HUES48 (cell line): ENCODE measurements at regions not wholly inside any gene's neighbourhood (a gene's known extent, or its start where the extent isn't known, plus 50 kb on each side); places are given as distances from the start of the nearest gene placed in this dataset.

Source experiments
- H3K27ac ChIP-seq: one replicate; pipeline ENCODE4 v1.7.0; 2013; ENCODE audit warnings: low read depth, low read length, inconsistent platforms
- H3K27me3 ChIP-seq: 2 replicates; pipeline ENCODE4 v1.6.1; 2013; ENCODE audit warnings: mild to moderate bottlenecking, low read length; ENCODE audit not compliant: control insufficient read depth, insufficient read depth
- H3K36me3 ChIP-seq: 2 replicates; pipeline ENCODE4 v1.6.1; 2013; ENCODE audit warnings: low read length; ENCODE audit not compliant: control insufficient read depth, insufficient read depth
- H3K4me1 ChIP-seq: 2 replicates; pipeline ENCODE4 v1.6.1; 2013; ENCODE audit warnings: mild to moderate bottlenecking, low read length; ENCODE audit not compliant: control insufficient read depth, insufficient read depth
- H3K4me3 ChIP-seq: 2 replicates; pipeline ENCODE4 v1.5.1; 2013; ENCODE audit warnings: mild to moderate bottlenecking, low read depth, low read length
- H3K9ac ChIP-seq: 2 replicates; pipeline ENCODE4 v1.6.1; 2013; ENCODE audit warnings: mild to moderate bottlenecking, low read depth, low read length, moderate library complexity
- H3K9me3 ChIP-seq: 2 replicates; pipeline ENCODE4 v1.6.1; 2013; ENCODE audit warnings: low read length; ENCODE audit not compliant: control insufficient read depth, insufficient read depth

DNA sequence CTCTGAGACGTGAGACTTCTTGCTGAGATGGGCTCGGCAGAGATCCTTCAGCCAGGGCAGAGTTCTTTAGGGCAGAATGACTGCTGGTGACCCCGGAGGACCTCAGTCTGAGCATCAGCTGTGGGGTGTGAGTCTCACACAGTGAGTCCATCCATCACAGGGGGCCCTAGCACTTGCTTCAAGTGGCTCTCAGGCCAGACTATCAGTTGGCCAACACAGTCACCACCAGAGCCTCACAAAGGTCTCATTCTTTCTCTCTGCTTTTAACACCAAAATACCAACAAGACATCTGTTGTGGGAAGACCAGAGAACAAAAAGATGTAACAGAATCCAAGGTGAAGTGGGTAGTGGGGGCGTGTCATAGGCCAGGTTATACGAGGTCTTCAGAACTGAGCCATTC is 345.6 kb upstream of the NRP1 start:
- Histone ChIP-seq H3K9me3 (peaks cover 13% of the 10 kb centered on the region), H3K9ac (no peak overlapping the region), H3K4me1 (no peaks in the 10 kb centered on the region)

DNA sequence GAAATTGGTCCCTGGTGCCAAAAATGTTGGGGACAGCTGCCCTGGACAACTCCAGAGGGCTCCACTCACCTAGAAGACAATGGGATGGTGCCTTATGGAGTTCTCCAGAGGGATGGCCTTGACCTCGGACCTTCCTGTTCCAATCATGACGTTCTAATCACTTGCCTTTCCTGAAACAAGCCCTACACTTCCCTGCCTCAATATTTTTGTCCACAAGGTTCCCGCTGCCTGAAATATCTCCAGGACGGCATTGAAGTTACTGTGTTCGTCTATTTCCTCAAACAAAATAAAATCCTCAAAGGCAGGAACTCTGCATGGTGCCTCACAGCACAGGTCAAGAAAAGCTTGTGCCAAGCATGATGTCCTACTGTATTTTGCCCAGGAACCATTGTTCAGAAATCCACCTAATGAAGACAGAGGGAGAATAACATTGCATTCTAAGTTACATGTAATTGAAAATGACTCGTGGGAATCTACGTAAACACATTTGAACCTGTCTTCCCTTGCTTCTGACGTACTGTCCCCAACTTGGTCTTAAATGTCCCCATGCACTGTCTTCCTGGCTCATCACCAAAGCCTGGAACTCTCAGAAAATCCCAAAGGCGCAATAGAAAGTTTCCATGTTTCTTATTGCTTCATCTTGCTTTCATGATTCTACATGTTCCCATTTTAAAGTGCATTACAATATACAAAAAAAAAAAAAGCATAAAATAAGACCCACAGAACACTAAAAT is 342.3 kb upstream of the NRP1 start:
- H3K36me3 ChIP-seq: no peaks in the 10 kb centered on the region
- no peak overlapping the region for H3K4me3 ChIP-seq
- no peak overlapping the region for H3K27ac ChIP-seq
- H3K9me3 ChIP-seq: peaks cover 7% of the 10 kb centered on the region; the same call in 1 of the 2 replicates
- H3K27me3 ChIP-seq: no peaks in the 10 kb centered on the region
- H3K9ac ChIP-seq: no peak overlapping the region
- no peaks in the 10 kb centered on the region for H3K4me1 ChIP-seq

More for the DNA sequence above, 345.6 kb upstream of the NRP1 start:
- Histone ChIP-seq H3K36me3 (no peaks in the 10 kb centered on the region), H3K4me3 (no peak overlapping the region), H3K27ac (no peak overlapping the region), H3K27me3 (no peaks in the 10 kb centered on the region)

DNA sequence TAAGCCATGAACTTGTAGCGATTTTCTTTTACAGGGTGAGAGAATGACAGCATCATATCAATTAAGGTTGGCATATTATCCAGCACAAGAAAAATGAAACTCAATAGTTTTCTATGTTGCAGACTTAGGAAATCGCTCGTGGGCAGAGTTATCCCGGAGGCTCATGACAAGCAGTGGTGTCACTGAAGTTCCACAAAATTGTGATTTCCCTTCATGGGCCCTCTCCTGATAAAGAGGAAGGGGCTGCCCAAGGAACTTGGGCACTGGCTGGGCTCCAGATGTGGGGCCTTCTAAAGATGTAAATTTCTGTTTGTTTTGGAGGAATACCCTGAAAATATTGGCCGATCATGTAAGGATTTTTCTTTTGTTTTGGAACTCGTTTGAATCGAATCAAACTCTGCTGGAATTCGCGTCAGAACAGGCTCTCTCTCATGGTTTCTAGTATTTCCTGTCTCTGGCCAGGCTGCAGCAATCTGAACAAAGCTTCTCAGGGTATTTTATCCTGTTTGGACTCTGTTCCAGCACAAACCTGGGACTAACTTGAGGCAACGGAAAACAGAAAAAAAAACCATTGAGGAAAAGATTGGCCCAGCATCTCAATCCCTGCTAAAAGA is 340.6 kb upstream of the NRP1 start:
- H3K36me3 ChIP-seq: no peaks in the 10 kb centered on the region
- no peaks in the 10 kb centered on the region for H3K4me1 ChIP-seq
- peaks cover 7% of the 10 kb centered on the region; the same call in 1 of the 2 replicates for H3K9me3 ChIP-seq
- H3K9ac ChIP-seq: no peak overlapping the region
- H3K27me3 ChIP-seq: no peaks in the 10 kb centered on the region
- no peak overlapping the region for H3K27ac ChIP-seq
- H3K4me3 ChIP-seq: no peak overlapping the region

DNA sequence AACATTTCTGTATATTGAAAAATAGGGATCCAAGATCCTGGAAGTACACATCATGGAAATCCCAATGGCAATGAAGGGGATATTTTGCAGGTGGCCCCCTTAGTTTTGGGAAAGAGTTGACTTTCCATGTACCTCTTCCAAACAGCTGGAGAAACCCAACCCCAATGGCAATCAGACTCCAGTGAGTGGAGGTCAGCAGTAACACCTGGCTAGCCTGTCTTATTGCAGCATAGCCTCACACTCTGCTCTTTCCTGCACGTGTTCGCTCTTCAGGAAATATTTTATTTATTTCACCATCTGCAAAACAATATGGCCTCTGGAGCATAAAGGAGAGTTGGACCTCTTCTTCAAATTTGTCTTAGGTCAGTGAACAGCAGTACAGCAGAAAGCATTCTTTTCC is 340.0 kb upstream of the NRP1 start:
- no peaks in the 10 kb centered on the region for H3K27me3 ChIP-seq
- no peaks in the 10 kb centered on the region for H3K36me3 ChIP-seq
- no peak overlapping the region for H3K9ac ChIP-seq
- H3K9me3 ChIP-seq: peaks cover 7% of the 10 kb centered on the region; the same call in 1 of the 2 replicates
- no peak overlapping the region for H3K27ac ChIP-seq
- H3K4me1 ChIP-seq: no peaks in the 10 kb centered on the region
- no peak overlapping the region for H3K4me3 ChIP-seq

DNA sequence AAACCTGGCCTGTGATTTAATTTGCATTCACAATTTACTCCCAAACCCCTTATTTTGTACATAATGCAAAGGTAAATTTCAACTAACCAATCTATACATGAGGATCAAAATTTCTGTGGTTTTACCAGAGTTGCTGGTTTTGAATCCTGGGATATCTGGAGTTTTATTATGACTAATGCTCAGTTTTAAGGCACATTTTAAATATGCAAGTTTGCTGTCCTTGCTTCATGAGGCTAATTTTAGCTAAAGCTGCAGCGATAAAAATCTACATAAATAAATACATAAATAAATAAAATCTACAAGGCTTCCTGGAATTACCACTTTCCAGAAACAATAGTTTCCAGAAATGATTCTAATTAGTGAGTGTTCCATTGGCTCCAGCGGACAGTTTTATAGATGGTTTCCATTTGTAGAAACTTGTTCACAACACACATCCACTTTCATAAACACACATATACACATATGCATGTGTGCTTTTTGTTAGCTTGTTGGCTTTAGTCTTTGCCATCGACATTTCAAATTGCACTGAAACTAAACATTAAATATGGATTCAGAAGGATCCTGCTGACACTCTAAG is 339.5 kb upstream of the NRP1 start:
- Histone ChIP-seq H3K9me3 (peaks cover 4% of the 10 kb centered on the region; the same call in 1 of the 2 replicates), H3K4me3 (no peak overlapping the region), H3K4me1 (no peaks in the 10 kb centered on the region), H3K36me3 (no peaks in the 10 kb centered on the region), H3K27me3 (no peaks in the 10 kb centered on the region), H3K9ac (no peak overlapping the region), H3K27ac (no peak overlapping the region)

DNA sequence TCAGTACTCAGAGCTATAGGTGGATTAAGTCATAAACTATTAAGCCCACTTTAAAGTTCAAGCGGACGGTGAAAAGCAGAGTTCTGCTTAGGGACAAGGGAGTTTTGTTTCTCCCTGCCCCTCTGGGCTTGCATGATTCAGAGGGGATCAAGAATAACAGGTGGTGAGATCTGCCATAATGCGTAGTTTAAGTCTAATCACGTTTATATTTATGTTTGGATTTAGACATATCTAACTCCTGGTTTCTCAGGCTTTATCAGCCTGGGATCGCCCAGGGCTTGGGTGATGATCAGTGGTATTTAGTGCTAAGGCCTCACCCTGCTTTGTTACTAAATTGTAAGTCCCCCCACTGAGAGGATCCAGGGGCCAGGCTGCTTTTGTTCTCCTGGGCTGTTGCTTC is 335.4 kb upstream of the NRP1 start:
- no peaks in the 10 kb centered on the region for H3K36me3 ChIP-seq
- no peak overlapping the region for H3K4me3 ChIP-seq
- H3K9ac ChIP-seq: no peak overlapping the region
- H3K27ac ChIP-seq: no peak overlapping the region
- no peaks in the 10 kb centered on the region for H3K4me1 ChIP-seq
- no peaks in the 10 kb centered on the region for H3K27me3 ChIP-seq
- H3K9me3 ChIP-seq: no peaks in the 10 kb centered on the region; the same call in 1 of the 2 replicates

DNA sequence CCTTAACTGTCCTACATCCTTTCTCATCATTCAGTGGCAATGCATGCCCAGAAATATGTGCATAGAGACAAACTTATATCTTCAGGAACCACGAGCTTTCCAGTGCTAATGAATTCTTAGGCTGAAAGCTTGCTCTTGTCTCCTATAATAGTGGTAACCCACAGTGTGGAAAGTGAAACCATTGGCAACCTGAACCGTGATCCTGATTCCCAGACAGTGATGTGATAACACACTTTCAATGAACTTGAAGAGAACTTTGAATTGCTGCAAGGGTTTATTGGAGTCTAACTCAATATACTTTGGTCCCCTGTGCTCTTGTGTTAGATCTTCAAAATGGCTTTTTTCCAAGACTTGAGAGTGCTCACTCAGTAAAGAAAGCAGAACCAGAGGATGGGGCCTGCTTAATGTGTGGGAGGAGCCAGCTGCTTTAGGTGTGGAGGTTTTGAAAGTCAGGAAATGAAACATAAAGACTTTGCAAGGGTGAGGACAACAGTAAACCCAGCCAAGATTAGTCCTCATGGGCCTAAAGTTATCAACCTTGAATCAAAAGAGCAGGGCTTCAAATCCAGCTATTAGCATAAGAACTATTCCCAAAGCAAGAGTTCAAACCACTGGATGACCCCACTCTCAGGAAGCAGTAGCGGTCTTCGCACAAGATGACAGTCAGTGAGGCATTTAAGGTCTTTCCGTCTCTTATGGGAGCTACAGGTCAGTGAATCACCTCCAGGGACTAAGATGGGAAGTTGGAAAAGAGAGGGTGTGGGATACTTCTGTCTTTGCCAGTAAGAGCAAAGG is 332.4 kb upstream of the NRP1 start:
- Histone ChIP-seq H3K9me3 (no peaks in the 10 kb centered on the region; the same call in 1 of the 2 replicates), H3K36me3 (no peaks in the 10 kb centered on the region), H3K4me1 (no peaks in the 10 kb centered on the region), H3K9ac (no peak overlapping the region), H3K4me3 (no peak overlapping the region), H3K27me3 (no peaks in the 10 kb centered on the region), H3K27ac (no peak overlapping the region)

DNA sequence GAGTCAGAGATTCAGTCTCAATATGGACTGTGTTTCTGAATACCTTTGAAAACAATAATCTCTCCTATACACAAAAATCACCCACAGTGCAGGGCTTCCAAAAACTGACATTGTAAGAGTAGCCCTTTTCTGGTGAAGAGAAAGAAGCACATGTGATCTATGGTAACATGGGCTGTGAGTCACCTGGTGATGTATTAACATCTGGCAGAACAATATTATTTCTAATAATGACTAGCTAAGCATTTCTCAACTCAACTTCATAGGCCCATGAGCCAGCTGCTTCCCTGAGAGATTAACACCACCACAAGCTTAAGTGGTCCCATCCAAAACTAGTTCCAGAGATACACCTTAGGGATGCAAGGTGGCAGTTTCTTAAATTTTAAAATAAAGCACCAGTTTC is 331.0 kb upstream of the NRP1 start:
- Histone ChIP-seq H3K9ac (no peak overlapping the region), H3K4me1 (no peaks in the 10 kb centered on the region; the same call in 1 of the 2 replicates), H3K27me3 (no peaks in the 10 kb centered on the region), H3K4me3 (no peak overlapping the region), H3K27ac (no peak overlapping the region), H3K36me3 (no peaks in the 10 kb centered on the region), H3K9me3 (no peaks in the 10 kb centered on the region; the same call in 1 of the 2 replicates)

DNA sequence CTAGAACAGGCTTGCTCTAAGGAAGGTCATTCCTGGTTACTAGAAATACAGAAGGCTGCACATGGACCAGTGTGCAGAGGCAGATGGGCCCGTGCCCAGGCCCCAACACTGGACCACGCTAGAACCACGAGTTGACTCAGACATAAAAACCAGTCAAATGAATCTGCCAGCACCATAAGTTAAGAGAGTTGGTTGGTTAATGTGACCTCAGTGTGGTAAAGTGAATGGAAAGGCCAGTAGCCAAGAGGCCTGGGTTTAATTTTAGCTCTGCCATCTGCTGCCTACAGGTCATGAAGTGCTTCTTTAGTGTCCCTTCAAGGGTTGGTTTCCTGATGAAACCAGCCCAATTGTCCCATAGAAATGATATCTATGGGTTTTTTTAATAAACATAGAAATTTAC is 329.6 kb upstream of the NRP1 start:
- Histone ChIP-seq H3K4me1 (peaks cover 11% of the 10 kb centered on the region), H3K9me3 (no peaks in the 10 kb centered on the region; the same call in 1 of the 2 replicates), H3K27ac (no peak overlapping the region), H3K27me3 (no peaks in the 10 kb centered on the region), H3K36me3 (no peaks in the 10 kb centered on the region), H3K4me3 (no peak overlapping the region), H3K9ac (no peak overlapping the region)

DNA sequence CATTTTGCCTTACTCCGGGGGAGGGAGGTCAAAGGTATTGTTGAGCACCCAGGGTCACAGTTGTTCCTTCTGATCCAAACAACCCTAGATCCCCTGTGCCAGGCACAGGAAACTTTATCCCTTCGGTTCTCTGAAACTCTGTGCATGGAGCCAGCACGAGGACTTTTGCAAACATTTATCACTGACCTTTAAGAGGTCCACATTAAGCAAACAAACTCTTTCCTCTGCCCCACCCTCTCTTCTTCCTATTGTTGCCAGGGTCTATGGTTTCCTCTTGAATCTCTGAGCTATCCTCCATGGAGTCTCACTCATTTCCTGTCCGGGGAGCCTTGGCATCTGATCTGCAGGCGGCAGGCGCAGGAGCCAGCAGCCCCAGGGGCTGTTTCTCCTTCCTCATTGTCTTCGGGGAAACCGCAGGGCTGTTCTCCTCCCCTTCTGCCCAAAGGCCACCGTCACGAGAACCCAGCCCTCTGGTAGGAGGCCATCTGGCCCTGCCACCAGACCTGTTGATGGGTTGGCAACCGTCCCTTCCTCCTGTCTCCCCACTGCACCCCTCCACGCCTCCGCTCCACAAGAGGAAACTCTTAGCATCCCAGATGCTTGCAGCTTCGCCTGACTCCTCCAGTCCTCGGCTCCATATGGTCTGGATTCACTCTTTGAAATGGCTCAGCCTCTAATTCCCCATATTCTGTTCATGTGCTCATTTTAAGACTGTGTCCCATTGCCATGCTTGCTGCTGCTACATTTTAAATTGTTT is 327.3 kb upstream of the NRP1 start:
- no peak overlapping the region for H3K27ac ChIP-seq
- no peak overlapping the region for H3K4me3 ChIP-seq
- no peaks in the 10 kb centered on the region; the same call in 1 of the 2 replicates for H3K9me3 ChIP-seq
- peaks cover 16% of the 10 kb centered on the region for H3K4me1 ChIP-seq
- no peaks in the 10 kb centered on the region for H3K27me3 ChIP-seq
- H3K9ac ChIP-seq: no peak overlapping the region
- no peaks in the 10 kb centered on the region for H3K36me3 ChIP-seq
